ENCODE measurements at regions not wholly inside any gene's neighbourhood (a gene's known extent, or its start where the extent isn't known, plus 50 kb on each side); places are given as distances from the start of the nearest gene placed in this dataset.

DNA sequence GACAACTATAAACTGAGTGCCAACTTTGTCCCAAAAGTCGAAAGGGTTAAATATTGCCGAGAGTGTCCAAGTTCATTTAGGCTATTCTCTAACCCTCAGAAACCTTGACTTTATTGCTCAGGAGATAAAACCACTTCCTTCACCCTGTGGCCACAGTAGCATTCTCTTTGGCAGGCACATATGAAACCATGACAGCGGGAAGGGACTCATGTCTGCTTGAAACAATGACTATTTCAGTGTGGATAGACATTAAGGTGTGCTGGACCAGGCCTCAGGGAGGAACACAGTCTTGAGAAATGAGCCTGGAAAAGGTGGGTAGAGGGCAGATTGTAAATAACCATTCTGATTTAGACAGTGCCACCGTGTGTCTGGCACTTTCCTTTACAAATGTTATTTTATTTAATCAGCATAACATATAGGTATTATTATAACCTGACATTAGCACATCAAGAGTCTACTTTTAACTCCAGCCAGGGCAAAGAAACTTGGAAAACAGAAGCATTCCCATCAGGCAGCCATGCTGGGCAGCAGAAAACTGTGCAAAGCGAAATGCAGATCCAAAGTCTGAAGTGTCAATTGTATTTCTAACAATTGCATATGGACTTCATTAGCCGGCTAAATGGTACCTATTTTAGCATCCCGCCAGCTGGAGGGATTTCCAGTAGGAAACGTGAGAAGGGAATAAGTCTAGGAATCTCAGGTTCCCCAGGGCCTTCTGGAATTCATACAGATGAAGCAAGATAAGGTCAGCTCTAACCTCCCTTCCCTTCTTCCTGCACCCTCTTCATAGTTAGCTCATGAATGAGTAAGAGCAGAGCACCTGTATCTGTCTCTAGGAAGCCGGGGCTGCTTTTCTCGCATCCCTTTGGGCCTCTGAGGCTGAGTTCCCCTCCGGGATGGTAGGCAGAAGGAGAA lies 212.8 kb upstream of the ELAC2 start:
- intact Hi-C loops (cut with micrococcal nuclease) (no loop called here), dilution Hi-C loops (cut with MboI; ENCODE audit: extremely low pct_ligation_motif_present, low sequenced_read_pairs) (no loop called here)
- Histone ChIP-seq H4K20me1 (replicated peaks; ENCODE audit: control insufficient read depth, extremely low read depth, insufficient read depth, low read length) (no peaks in the 10 kb centered on the region), H3K79me2 (ENCODE audit: control insufficient read depth, insufficient read depth, low read length) (no peaks in the 10 kb centered on the region), H3K4me1 (ENCODE audit: control insufficient read depth, extremely low read depth, insufficient read depth, low read length) (no peaks in the 10 kb centered on the region), H2AFZ (ENCODE audit: low read depth, low read length) (no peak overlapping the region), H3K36me3 (ENCODE audit: control insufficient read depth in 2 of 2, extremely low read depth in 1 of 2, insufficient read depth in 2 of 2, low read length in 2 of 2) (no peaks in the 10 kb centered on the region), H3K9me3 (replicated peaks; ENCODE audit: control insufficient read depth, insufficient read depth, low read length) (peaks cover 3% of the 10 kb centered on the region), H3K27ac (ENCODE audit: insufficient read depth, low read depth, low read length) (no peak overlapping the region), H3K27me3 (ENCODE audit: control insufficient read depth in 2 of 2, insufficient read depth in 2 of 2, low read length in 2 of 2) (no peaks in the 10 kb centered on the region), H3K9ac (replicated peaks; ENCODE audit: extremely low read depth, insufficient read depth, low read length) (no peak overlapping the region), H3K4me2 (ENCODE audit: insufficient read depth, low read length) (no peak overlapping the region), H3K4me3 (replicated peaks in 1 of 3; ENCODE audit: insufficient read depth in 1 of 3, low read depth in 1 of 3, low read length in 3 of 3) (no peak overlapping the region), H3K9me1 (replicated peaks; ENCODE audit: control insufficient read depth, extremely low read depth, insufficient read depth, low read length) (no peaks in the 10 kb centered on the region)
- TF ChIP-seq POLR2A (IDR thresholded peaks at IDR 0.05; ENCODE audit: low read depth, low read length), result no peak
- TF ChIP-seq MYC (IDR thresholded peaks at IDR 0.05; ENCODE audit: low read depth, low read length), result no peak
- no peak for TF ChIP-seq JUN (IDR thresholded peaks at IDR 0.05; ENCODE audit: borderline replicate concordance, insufficient read depth, insufficient read length, low read depth)
- TF ChIP-seq GATA2 (IDR thresholded peaks at IDR 0.05; ENCODE audit: insufficient read depth, insufficient read length, low read depth, low read length), result no peak
- TF ChIP-seq, protein P1, sequence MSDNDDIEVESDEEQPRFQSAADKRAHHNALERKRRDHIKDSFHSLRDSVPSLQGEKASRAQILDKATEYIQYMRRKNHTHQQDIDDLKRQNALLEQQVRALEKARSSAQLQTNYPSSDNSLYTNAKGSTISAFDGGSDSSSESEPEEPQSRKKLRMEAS (IDR thresholded peaks at IDR 0.05; ENCODE audit: insufficient read depth, insufficient read length), result no peak
- TF ChIP-seq EZH2 (IDR thresholded peaks at IDR 0.05; ENCODE audit: borderline replicate concordance, low read depth, low read length, severe bottlenecking), result no peak
- TF ChIP-seq POLR2AphosphoS5 (IDR thresholded peaks at IDR 0.05; ENCODE audit: insufficient read depth, low read depth, low read length), result no peak
- TF ChIP-seq, protein P2, sequence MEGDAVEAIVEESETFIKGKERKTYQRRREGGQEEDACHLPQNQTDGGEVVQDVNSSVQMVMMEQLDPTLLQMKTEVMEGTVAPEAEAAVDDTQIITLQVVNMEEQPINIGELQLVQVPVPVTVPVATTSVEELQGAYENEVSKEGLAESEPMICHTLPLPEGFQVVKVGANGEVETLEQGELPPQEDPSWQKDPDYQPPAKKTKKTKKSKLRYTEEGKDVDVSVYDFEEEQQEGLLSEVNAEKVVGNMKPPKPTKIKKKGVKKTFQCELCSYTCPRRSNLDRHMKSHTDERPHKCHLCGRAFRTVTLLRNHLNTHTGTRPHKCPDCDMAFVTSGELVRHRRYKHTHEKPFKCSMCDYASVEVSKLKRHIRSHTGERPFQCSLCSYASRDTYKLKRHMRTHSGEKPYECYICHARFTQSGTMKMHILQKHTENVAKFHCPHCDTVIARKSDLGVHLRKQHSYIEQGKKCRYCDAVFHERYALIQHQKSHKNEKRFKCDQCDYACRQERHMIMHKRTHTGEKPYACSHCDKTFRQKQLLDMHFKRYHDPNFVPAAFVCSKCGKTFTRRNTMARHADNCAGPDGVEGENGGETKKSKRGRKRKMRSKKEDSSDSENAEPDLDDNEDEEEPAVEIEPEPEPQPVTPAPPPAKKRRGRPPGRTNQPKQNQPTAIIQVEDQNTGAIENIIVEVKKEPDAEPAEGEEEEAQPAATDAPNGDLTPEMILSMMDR (IDR thresholded peaks at IDR 0.05; ENCODE audit: extremely low read depth in 1 of 2, insufficient read depth in 1 of 2, low read depth in 1 of 2, low read length in 2 of 2), result no peak
- TF ChIP-seq FOS (IDR thresholded peaks at IDR 0.05; ENCODE audit: borderline replicate concordance, insufficient read depth, low read length), result no peak
- ChIA-PET POLR2A (no interaction called here), CTCF (no interaction called here)
- BruUV-seq (replicated peaks), result no TSS peak
- DNase-seq (ENCODE audit: low read depth, low spot score), result no peak
- FAIRE-seq, result no peak

Data from endothelial cell of umbilical vein (primary cell).